Neural cell (in vitro differentiated cells): ENCODE measurements at regions not wholly inside any gene's neighbourhood (a gene's known extent, or its start where the extent isn't known, plus 50 kb on each side); places are given as distances from the start of the nearest gene placed in this dataset.
"Not testable (repeated sequence)": the region's sequence is repeated elsewhere in the genome, so short reads cannot be mapped to it uniquely, and the experiment has no call there.

Experiments
- CTCF ChIP-seq: fragments of 450-650 bp; IDR thresholded peaks from 2 replicates; pipeline ENCODE4 v1.5.1; 2014; ENCODE audit warnings: antibody characterized with exemption, mild to moderate bottlenecking, moderate library complexity; ENCODE audit not compliant: poor library complexity, severe bottlenecking
- EZH2 ChIP-seq: fragments of 200-600, 300-800 bp; shearing (Covaris generic), sonication (generic); IDR thresholded peaks from 2 replicates; pipeline ENCODE4 v1.6.1; 2014; ENCODE audit warnings: antibody characterized with exemption, low read length, borderline replicate concordance, mild to moderate bottlenecking; ENCODE audit not compliant: insufficient read depth, poor library complexity, severe bottlenecking
- POLR2AphosphoS5 ChIP-seq: IDR thresholded peaks from 2 replicates; pipeline ENCODE4 v1.6.1; 2012
- RAD21 ChIP-seq: fragments of 450-650 bp; conservative IDR thresholded peaks from 2 replicates; pipeline ENCODE4 v1.6.1; 2014; ENCODE audit warnings: antibody characterized with exemption, mild to moderate bottlenecking, moderate library complexity
- TAF1 ChIP-seq: IDR thresholded peaks from 2 replicates; pipeline ENCODE4 v1.6.1; 2012; ENCODE audit warnings: low read depth

DNA sequence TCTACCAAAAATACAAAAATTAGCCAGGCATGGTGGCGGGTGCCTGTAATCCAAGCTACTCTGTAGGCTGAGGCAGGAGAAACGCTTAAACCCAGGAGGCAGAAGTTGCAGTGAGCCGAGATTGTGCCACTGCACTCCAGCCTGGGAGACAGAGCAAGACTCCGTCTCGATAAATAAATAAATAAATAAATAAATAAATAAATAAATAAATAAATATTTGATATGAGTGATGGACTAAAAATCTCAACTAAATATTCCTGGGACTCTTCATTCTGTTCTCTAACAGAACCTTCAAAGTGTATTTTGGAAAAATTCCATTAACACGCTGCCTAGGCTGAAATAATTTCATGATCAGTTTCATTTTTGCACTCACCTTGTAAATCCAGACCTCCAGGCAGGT lies 112.7 kb upstream of the AHI1 start:
- not testable (repeated sequence) for TF ChIP-seq TAF1, POLR2AphosphoS5, CTCF, RAD21, EZH2
